Natural killer cell treated with Interleukin-12 subunit alpha and Interleukin-12 subunit beta and Interleukin-15 and Interleukin-18, amount 100 ng/mL, for 72 hours (primary cell): ENCODE measurements at regions not wholly inside any gene's neighbourhood (a gene's known extent, or its start where the extent isn't known, plus 50 kb on each side); places are given as distances from the start of the nearest gene placed in this dataset.

Experiments
- ATAC-seq, 2 donors: fragments of 150-1000 bp; cut with Tn5 transposase in 1 of 2; sonication (Bioruptor Pico), chemical (Tn5 transposase) in 1 of 2; 2 replicates each; pipeline ENCODE4 v1.10.0; 2021
- DNase-seq: peaks from one replicate; pipeline ENCODE4 v3.0.0; 2022; ENCODE audit warnings: low spot score
- H3K27ac Mint-ChIP-seq, 2 donors: 1 replicate in 1 of 2; 2 replicates in 1 of 2; pipeline ENCODE4 v1.8.0; 2022; ENCODE audit warnings: mixed read lengths in 2 of 2, mild to moderate bottlenecking in 1 of 2, moderate library complexity in 1 of 2
- H3K27me3 Mint-ChIP-seq, 2 donors: 1 replicate in 1 of 2; 2 replicates in 1 of 2; pipeline ENCODE4 v1.8.0; 2022; ENCODE audit warnings: mixed read lengths in 2 of 2
- H3K36me3 Mint-ChIP-seq: one replicate; pipeline ENCODE4 v1.8.0; 2022; ENCODE audit warnings: mixed read lengths
- H3K4me1 Mint-ChIP-seq, 2 donors: 1 replicate in 1 of 2; 2 replicates in 1 of 2; pipeline ENCODE4 v1.8.0; 2022; ENCODE audit warnings: low read depth in 2 of 2, mixed read lengths in 2 of 2, mild to moderate bottlenecking in 1 of 2
- H3K4me3 Mint-ChIP-seq: one replicate; pipeline ENCODE4 v1.8.0; 2022; ENCODE audit warnings: mixed read lengths
- H3K9me3 Mint-ChIP-seq: 2 replicates; pipeline ENCODE4 v1.8.0; 2022; ENCODE audit warnings: mixed read lengths

DNA sequence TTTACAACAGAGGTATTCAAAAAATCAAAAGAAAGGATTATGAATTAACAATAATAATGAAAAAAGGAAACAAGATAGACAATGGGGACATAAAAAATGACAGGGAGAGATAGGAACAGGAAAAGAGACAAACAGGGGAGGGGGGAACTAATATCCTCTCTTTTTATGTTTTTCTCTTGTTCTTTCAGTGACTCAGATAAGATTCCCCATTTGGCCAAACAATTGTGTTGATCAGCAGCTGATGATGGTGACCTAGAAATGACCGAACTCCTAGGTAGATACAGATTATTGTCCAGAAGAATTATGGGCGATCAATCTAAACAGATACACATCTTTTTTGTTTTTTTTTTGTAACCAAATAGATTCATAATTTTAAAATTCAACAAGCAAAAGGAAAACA is 1277.2 kb upstream of the FLRT2 start:
- no peaks in the 10 kb centered on the region for H3K36me3 Mint-ChIP-seq
- DNase-seq (no peak), ATAC-seq (no peak)
- H3K4me3 Mint-ChIP-seq: no peak overlapping the region
- H3K27ac Mint-ChIP-seq: no peak overlapping the region
- H3K9me3 Mint-ChIP-seq: peaks cover 7% of the 10 kb centered on the region
- no peaks in the 10 kb centered on the region for H3K4me1 Mint-ChIP-seq
- H3K27me3 Mint-ChIP-seq: no peaks in the 10 kb centered on the region

GRCh38 chr14:84253326-84253725 is 1276.6 kb upstream of the FLRT2 start:
- Mint-ChIP-seq H3K36me3 (no peaks in the 10 kb centered on the region), H3K27me3 (no peaks in the 10 kb centered on the region), H3K4me1 (no peaks in the 10 kb centered on the region), H3K9me3 (peaks cover 4% of the 10 kb centered on the region), H3K4me3 (no peak overlapping the region), H3K27ac (no peak overlapping the region)
- no peak for DNase-seq
- no peak for ATAC-seq

DNA sequence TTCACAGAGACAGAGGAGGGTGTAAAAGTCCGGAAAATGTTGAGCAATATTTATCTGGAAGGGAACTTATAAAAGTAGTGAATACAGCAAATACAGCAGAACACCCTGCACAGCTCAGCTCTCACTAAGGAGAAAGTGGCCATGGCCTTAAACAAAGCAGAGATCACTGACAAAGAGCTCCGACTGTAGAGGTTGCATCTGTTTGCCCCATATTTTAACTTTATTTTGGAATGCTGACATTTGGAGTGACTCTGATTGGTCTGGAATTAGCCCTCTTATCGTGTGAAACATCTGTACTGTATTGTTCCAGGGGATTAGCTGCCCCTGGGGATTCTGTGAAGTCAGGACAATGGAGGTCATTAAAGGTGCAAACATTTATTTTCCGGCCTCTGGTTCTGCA is 1275.7 kb upstream of the FLRT2 start:
- peaks cover 4% of the 10 kb centered on the region for H3K9me3 Mint-ChIP-seq
- H3K27me3 Mint-ChIP-seq: no peaks in the 10 kb centered on the region
- no peak overlapping the region for H3K4me3 Mint-ChIP-seq
- no peaks in the 10 kb centered on the region for H3K36me3 Mint-ChIP-seq
- no peak for ATAC-seq
- no peaks in the 10 kb centered on the region for H3K4me1 Mint-ChIP-seq
- no peak for DNase-seq
- no peak overlapping the region for H3K27ac Mint-ChIP-seq

DNA sequence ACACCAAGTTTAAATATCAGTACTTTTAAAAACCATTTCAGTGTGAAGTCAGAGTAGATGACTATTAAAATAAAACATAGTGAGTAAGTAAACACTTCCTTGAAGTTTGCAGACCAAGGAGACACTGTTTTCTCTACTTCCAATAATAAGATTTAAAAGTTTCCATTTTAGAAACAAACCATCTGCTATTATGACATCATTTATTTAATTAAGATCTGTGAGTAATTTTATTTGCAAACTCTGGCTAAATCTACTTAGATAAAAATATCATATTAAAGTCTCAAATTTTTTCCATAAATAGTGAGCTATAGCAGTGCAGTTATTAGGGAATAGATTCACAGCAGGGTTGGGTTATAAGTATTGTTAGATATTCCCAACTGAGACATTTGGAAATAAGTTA is 1267.0 kb upstream of the FLRT2 start:
- DNase-seq (no peak), ATAC-seq (no peak)
- Mint-ChIP-seq H3K27ac (no peak overlapping the region), H3K4me3 (no peak overlapping the region), H3K36me3 (no peaks in the 10 kb centered on the region), H3K4me1 (no peaks in the 10 kb centered on the region), H3K27me3 (no peaks in the 10 kb centered on the region), H3K9me3 (peaks cover 8% of the 10 kb centered on the region)

- Mint-ChIP-seq H3K27ac (no peak overlapping the region), H3K36me3 (no peaks in the 10 kb centered on the region), H3K4me1 (no peaks in the 10 kb centered on the region), H3K4me3 (no peak overlapping the region), H3K27me3 (no peaks in the 10 kb centered on the region), H3K9me3 (peaks cover 11% of the 10 kb centered on the region)
- ATAC-seq: no peak
- DNase-seq: no peak
Observed at GRCh38 chr14:84272290-84272721, 1257.6 kb upstream of the FLRT2 start.

DNA sequence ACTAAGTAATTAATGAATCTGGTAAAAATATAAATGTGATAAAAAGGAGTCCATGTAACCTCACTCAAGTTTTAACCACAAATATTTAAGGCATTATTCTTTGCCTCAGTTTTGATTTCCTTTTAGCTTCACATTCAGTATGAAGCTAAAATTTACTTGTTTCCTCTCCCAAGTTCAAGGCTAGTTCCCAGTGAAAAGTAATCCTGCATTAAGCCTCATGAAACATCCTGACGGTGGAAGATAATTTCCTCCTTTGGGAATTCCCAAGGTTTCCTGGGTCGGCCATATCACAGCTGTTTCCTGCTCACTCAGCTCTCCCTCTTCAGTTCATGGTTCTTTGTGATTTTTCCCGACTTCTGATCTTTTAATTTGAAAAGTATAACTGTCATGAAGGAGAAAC is 1256.8 kb upstream of the FLRT2 start:
- H3K9me3 Mint-ChIP-seq: peaks cover 11% of the 10 kb centered on the region
- H3K27me3 Mint-ChIP-seq: no peaks in the 10 kb centered on the region
- no peak overlapping the region for H3K4me3 Mint-ChIP-seq
- DNase-seq: no peak
- H3K36me3 Mint-ChIP-seq: no peaks in the 10 kb centered on the region
- no peaks in the 10 kb centered on the region for H3K4me1 Mint-ChIP-seq
- H3K27ac Mint-ChIP-seq: no peak overlapping the region
- no peak for ATAC-seq

DNA sequence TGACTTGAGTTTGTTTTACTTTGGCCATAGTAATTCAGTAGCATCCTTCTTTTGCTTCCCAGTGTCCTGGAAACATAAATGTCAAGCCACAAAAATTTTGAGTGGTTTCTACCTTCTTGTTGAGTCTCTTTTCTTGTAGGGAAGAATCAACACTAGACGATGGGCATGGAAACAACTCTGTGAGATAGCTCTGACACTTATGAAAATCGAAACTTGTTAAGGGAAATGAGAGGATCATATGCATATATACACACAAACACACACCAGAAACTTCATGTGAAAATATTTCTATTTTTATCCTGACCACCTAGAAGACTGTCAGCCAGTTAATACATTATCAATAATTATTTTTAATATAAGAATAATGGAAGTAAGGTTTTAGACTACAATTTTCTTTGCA is 1247.3 kb upstream of the FLRT2 start:
- no peaks in the 10 kb centered on the region for H3K4me1 Mint-ChIP-seq
- DNase-seq: no peak
- H3K27me3 Mint-ChIP-seq: no peaks in the 10 kb centered on the region
- no peaks in the 10 kb centered on the region for H3K36me3 Mint-ChIP-seq
- ATAC-seq: no peak
- no peak overlapping the region for H3K4me3 Mint-ChIP-seq
- H3K27ac Mint-ChIP-seq: no peak overlapping the region
- no peaks in the 10 kb centered on the region for H3K9me3 Mint-ChIP-seq

DNA sequence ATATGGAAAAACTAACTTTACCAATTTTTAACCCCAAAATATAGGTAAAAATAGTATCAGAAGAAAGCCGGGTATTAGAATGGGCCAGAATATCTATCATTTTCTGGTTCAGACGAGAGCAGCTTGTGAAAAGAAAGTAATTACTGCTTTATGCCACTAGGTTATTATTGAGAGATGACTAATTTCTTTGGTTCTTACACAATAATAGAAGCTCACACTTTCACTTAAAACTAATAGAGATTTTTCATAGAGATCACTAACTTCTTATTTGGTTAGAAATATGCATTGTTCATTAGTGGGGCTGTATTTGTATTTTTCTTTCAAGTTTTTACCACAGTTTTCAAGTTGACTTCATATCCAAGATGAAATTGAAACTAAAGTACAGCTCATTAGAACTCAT is 1241.2 kb upstream of the FLRT2 start:
- H3K36me3 Mint-ChIP-seq: no peaks in the 10 kb centered on the region
- H3K4me1 Mint-ChIP-seq: no peaks in the 10 kb centered on the region
- H3K27me3 Mint-ChIP-seq: no peaks in the 10 kb centered on the region
- H3K9me3 Mint-ChIP-seq: peaks cover 11% of the 10 kb centered on the region
- no peak for ATAC-seq
- DNase-seq: no peak
- H3K4me3 Mint-ChIP-seq: no peak overlapping the region
- no peak overlapping the region for H3K27ac Mint-ChIP-seq

GRCh38 chr14:84298663-84299195 is 1231.2 kb upstream of the FLRT2 start:
- Mint-ChIP-seq H3K27me3 (no peaks in the 10 kb centered on the region), H3K27ac (no peak overlapping the region), H3K36me3 (no peaks in the 10 kb centered on the region), H3K9me3 (peaks cover 8% of the 10 kb centered on the region), H3K4me3 (no peak overlapping the region), H3K4me1 (no peaks in the 10 kb centered on the region)
- no peak for ATAC-seq
- DNase-seq: no peak

- Mint-ChIP-seq H3K9me3 (peaks cover 23% of the 10 kb centered on the region), H3K4me1 (no peaks in the 10 kb centered on the region), H3K36me3 (peaks cover 12% of the 10 kb centered on the region), H3K27ac (no peak overlapping the region), H3K27me3 (no peaks in the 10 kb centered on the region), H3K4me3 (no peak overlapping the region)
- DNase-seq (no peak), ATAC-seq (no peak)
Observed at GRCh38 chr14:84303140-84303539, 1226.8 kb upstream of the FLRT2 start.

DNA sequence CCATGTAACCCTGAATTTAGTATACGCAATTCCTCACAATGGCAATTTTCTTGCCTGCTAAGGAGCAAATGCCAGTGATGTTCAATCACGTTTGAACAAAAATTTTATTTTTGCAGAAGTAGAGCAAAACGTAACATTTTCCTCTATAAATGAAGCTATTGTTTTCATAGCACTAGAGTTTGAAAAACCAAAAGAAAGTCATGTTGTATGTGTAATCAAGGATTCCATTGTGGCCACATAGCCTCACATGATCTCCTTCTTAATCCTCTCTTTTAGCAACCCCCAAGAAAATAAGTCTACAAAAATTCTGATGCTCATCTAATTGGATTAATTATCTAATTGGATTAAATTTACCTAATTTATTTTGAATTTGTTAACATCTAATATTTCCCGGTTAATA is 1217.4 kb upstream of the FLRT2 start:
- H3K4me3 Mint-ChIP-seq: no peak overlapping the region
- no peaks in the 10 kb centered on the region for H3K27me3 Mint-ChIP-seq
- H3K36me3 Mint-ChIP-seq: no peaks in the 10 kb centered on the region
- ATAC-seq: no peak
- H3K27ac Mint-ChIP-seq: no peak overlapping the region
- DNase-seq: no peak
- H3K4me1 Mint-ChIP-seq: no peaks in the 10 kb centered on the region
- peaks cover 13% of the 10 kb centered on the region for H3K9me3 Mint-ChIP-seq

DNA sequence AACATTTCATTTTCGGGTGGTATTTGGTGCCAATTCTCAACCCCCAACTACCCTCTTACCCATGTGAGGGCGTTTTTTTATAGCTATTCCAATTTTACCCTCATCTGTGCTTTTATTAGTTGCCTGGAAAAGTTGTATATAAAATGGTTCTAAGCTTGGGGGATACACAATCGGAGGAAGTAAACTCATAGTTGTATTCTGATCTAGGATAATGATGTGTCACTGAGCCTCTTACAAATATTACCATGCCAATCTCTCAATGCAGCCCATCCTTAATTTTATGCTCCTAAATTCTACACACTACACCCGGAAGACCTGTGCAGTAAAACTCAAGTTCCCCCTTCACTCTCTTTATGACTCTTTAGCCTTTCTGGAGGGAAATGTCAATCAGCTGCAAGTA is 1206.5 kb upstream of the FLRT2 start:
- peaks cover 7% of the 10 kb centered on the region for H3K36me3 Mint-ChIP-seq
- DNase-seq: no peak
- no peaks in the 10 kb centered on the region for H3K4me1 Mint-ChIP-seq
- H3K4me3 Mint-ChIP-seq: no peak overlapping the region
- peaks cover 13% of the 10 kb centered on the region for H3K9me3 Mint-ChIP-seq
- ATAC-seq: no peak
- no peaks in the 10 kb centered on the region for H3K27me3 Mint-ChIP-seq
- H3K27ac Mint-ChIP-seq: no peak overlapping the region

DNA sequence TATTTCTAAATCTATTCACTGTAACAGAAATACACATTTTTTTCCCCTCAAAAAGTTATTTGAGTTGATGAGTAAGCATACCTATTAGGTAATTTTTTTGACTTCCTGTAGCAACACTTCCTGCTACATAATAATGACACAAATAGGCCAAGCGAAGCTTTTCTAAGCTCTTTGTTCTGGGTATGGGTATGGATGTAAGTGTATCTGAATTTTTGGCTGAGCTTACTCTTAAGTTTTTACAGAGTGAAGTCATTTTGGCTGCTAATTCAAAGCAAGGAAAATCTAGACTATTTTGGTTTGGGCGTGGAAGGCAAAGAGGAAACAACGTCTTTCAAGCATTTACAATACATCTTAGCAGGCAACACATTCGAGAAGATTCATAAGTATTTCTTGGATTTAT is 1206.0 kb upstream of the FLRT2 start:
- Mint-ChIP-seq H3K36me3 (peaks cover 2% of the 10 kb centered on the region), H3K27me3 (no peaks in the 10 kb centered on the region), H3K4me1 (no peaks in the 10 kb centered on the region), H3K27ac (no peak overlapping the region), H3K9me3 (peaks cover 14% of the 10 kb centered on the region), H3K4me3 (no peak overlapping the region)
- DNase-seq: no peak
- ATAC-seq: no peak

- no peaks in the 10 kb centered on the region for H3K27me3 Mint-ChIP-seq
- no peaks in the 10 kb centered on the region for H3K4me1 Mint-ChIP-seq
- DNase-seq (no peak), ATAC-seq (no peak)
- H3K36me3 Mint-ChIP-seq: no peaks in the 10 kb centered on the region
- H3K4me3 Mint-ChIP-seq: no peak overlapping the region
- H3K27ac Mint-ChIP-seq: no peak overlapping the region
- H3K9me3 Mint-ChIP-seq: peaks cover 24% of the 10 kb centered on the region
Observed at GRCh38 chr14:84336433-84336832, 1193.5 kb upstream of the FLRT2 start.

GRCh38 chr14:84340938-84341337 is 1189.0 kb upstream of the FLRT2 start:
- no peak overlapping the region for H3K4me3 Mint-ChIP-seq
- no peak for DNase-seq
- no peaks in the 10 kb centered on the region for H3K27me3 Mint-ChIP-seq
- H3K9me3 Mint-ChIP-seq: peaks cover 17% of the 10 kb centered on the region
- ATAC-seq: no peak
- H3K36me3 Mint-ChIP-seq: no peaks in the 10 kb centered on the region
- no peaks in the 10 kb centered on the region for H3K4me1 Mint-ChIP-seq
- no peak overlapping the region for H3K27ac Mint-ChIP-seq
